Hepatocyte (in vitro differentiated cells): ENCODE measurements at regions not wholly inside any gene's neighbourhood (a gene's known extent, or its start where the extent isn't known, plus 50 kb on each side); places are given as distances from the start of the nearest gene placed in this dataset.

ENCODE experiments used
- DNase-seq: peaks from one replicate; pipeline ENCODE4 v3.0.0-alpha.2; 2016; ENCODE audit warnings: low spot score
- H2AFZ ChIP-seq: fragments of 200-600 bp; sonication (generic); 2 replicates; pipeline ENCODE4 v1.6.0; 2016; ENCODE audit warnings: antibody characterized with exemption, mild to moderate bottlenecking
- H3K27ac ChIP-seq: fragments of 200-600 bp; sonication (generic); 2 replicates; pipeline ENCODE4 v1.5.1; 2016; ENCODE audit warnings: mild to moderate bottlenecking
- H3K27me3 ChIP-seq: fragments of 200-600 bp; sonication (generic); 2 replicates; pipeline ENCODE4 v1.6.1; 2016
- H3K36me3 ChIP-seq: fragments of 200-600 bp; sonication (generic); replicated peaks from 2 replicates; pipeline ENCODE4 v1.5.1; 2016; ENCODE audit warnings: low read depth; ENCODE audit not compliant: insufficient read depth
- H3K4me1 ChIP-seq: fragments of 200-600 bp; sonication (generic); 2 replicates; pipeline ENCODE4 v1.5.1; 2016; ENCODE audit warnings: mild to moderate bottlenecking, moderate library complexity; ENCODE audit not compliant: insufficient read depth
- H3K4me2 ChIP-seq: fragments of 200-600 bp; sonication (generic); 2 replicates; pipeline ENCODE4 v1.6.0; 2016
- H3K4me3 ChIP-seq: fragments of 200-600 bp; sonication (generic); 2 replicates; pipeline ENCODE4 v1.5.1; 2016; ENCODE audit warnings: mild to moderate bottlenecking
- H3K79me2 ChIP-seq: fragments of 200-600 bp; sonication (generic); 2 replicates; pipeline ENCODE4 v1.6.0; 2017; ENCODE audit warnings: mild to moderate bottlenecking
- H3K9me2 ChIP-seq: fragments of 200-600 bp; sonication (generic); replicated peaks from 2 replicates; pipeline ENCODE4 v1.6.0; 2017; ENCODE audit warnings: mild to moderate bottlenecking; ENCODE audit not compliant: insufficient read depth
- H3K9me3 ChIP-seq: fragments of 200-600 bp; sonication (generic); 2 replicates; pipeline ENCODE4 v1.5.1; 2016; ENCODE audit warnings: low read depth, mild to moderate bottlenecking
- H4K20me1 ChIP-seq: fragments of 200-600 bp; sonication (generic); 2 replicates; pipeline ENCODE4 v1.6.0; 2016; ENCODE audit warnings: mild to moderate bottlenecking; ENCODE audit not compliant: insufficient read depth, poor library complexity, severe bottlenecking
- EZH2 ChIP-seq: fragments of 200-600 bp; sonication (generic); IDR thresholded peaks from 2 replicates; pipeline ENCODE4 v1.6.1; 2016; ENCODE audit warnings: antibody characterized with exemption, mild to moderate bottlenecking, borderline replicate concordance
- EZH2phosphoT487 ChIP-seq: fragments of 200-600 bp; sonication (generic); IDR thresholded peaks from one replicate; pipeline ENCODE4 v1.6.1; 2018; ENCODE audit warnings: antibody characterized with exemption, mild to moderate bottlenecking, low read depth, moderate library complexity; ENCODE audit not compliant: unreplicated experiment, severe bottlenecking
- WGBS: methylation state at CpG from one replicate; pipeline ENCODE4 v1.1.6; 2016; ENCODE audit warnings: low lambda C conversion rate; ENCODE audit errors: missing lambda C conversion rate; 5-methylcytosine and 5-hydroxymethylcytosine counted together
- TF ChIP-seq, protein P1 (sequence below): fragments of 200-600 bp; sonication (generic); IDR thresholded peaks from 2 replicates; pipeline ENCODE4 v1.5.1; 2016; ENCODE audit warnings: antibody characterized with exemption, mild to moderate bottlenecking; ENCODE audit not compliant: poor library complexity

DNA sequence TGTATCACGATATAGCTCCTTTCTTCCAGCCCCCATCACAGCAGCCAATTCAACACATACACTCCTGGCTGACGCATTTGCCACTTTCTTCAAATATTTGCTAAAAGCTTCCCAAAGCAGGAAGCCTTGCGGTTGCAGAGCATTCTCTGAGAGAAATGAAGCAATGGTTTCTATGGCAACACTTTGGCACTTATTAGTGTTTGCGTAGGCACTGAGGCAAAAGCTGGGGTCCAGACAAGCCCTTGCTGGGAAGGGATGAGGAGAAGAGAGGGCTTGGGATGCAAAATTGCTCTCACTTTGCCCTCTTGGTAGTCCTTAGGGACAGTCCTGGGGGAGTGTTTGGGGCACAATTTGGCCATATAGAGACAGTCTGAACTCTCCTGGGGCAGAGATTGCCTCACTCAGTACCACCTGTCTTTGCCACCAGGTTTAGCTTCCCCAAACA, 55.0 kb upstream of the PAK3 start:
- no peak overlapping the region for H2AFZ ChIP-seq
- no peak overlapping the region for H3K27ac ChIP-seq
- H4K20me1 ChIP-seq, result no peaks in the 10 kb centered on the region
- H3K4me3 ChIP-seq, result no peak overlapping the region
- WGBS, result 48% methylated on average over 4 of the region's 4 CpGs
- no peaks in the 10 kb centered on the region for H3K9me3 ChIP-seq
- H3K27me3 ChIP-seq, result no peaks in the 10 kb centered on the region
- H3K4me1 ChIP-seq, result no peaks in the 10 kb centered on the region
- peak; percentile 29 for DNase-seq
- no peaks in the 10 kb centered on the region for H3K36me3 ChIP-seq
- no peak for TF ChIP-seq EZH2
- TF ChIP-seq, protein P1, sequence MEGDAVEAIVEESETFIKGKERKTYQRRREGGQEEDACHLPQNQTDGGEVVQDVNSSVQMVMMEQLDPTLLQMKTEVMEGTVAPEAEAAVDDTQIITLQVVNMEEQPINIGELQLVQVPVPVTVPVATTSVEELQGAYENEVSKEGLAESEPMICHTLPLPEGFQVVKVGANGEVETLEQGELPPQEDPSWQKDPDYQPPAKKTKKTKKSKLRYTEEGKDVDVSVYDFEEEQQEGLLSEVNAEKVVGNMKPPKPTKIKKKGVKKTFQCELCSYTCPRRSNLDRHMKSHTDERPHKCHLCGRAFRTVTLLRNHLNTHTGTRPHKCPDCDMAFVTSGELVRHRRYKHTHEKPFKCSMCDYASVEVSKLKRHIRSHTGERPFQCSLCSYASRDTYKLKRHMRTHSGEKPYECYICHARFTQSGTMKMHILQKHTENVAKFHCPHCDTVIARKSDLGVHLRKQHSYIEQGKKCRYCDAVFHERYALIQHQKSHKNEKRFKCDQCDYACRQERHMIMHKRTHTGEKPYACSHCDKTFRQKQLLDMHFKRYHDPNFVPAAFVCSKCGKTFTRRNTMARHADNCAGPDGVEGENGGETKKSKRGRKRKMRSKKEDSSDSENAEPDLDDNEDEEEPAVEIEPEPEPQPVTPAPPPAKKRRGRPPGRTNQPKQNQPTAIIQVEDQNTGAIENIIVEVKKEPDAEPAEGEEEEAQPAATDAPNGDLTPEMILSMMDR, result no peak
- H3K79me2 ChIP-seq, result no peaks in the 10 kb centered on the region
- H3K4me2 ChIP-seq, result no peak overlapping the region
- no peaks in the 10 kb centered on the region for H3K9me2 ChIP-seq

DNA sequence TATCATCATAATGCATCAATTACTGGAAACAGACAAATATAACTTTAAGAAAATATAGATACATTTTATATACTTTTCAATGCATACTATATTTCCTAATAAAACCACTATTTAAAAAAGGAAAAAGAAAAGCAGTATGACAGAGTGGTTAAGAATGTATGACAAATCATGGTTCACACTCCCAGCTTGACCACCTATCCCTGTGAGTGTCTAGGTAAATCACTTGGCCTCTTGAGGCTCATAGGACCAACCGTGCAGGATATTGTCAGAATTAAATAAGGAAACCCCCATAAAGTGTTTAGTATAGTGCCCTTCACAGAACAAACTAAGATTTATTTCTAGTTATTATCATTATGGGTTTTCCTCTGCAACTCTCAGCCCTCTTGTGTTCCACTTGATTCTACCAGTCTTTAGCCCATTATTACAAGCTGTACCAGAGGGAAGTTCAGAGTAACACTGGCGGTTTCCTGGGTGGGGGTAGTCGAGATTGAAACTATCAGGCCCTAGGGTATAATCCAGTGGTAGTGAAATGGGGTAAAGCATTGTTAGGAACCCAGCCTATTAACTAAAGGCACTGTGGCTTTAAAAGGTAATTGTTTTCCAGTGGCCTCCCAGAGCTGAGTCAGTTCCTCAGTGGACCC, 55.5 kb upstream of the PAK3 start:
- Histone ChIP-seq H3K27ac (no peak overlapping the region), H3K4me3 (no peak overlapping the region), H3K9me3 (no peaks in the 10 kb centered on the region), H3K79me2 (no peaks in the 10 kb centered on the region), H3K4me2 (no peak overlapping the region), H3K27me3 (no peaks in the 10 kb centered on the region), H2AFZ (no peak overlapping the region), H3K9me2 (no peaks in the 10 kb centered on the region), H3K36me3 (no peaks in the 10 kb centered on the region), H3K4me1 (no peaks in the 10 kb centered on the region), H4K20me1 (no peaks in the 10 kb centered on the region)
- no peak for DNase-seq
- WGBS, result 65% methylated on average over 3 of the region's 3 CpGs
- TF ChIP-seq, protein P1, result no peak

DNA sequence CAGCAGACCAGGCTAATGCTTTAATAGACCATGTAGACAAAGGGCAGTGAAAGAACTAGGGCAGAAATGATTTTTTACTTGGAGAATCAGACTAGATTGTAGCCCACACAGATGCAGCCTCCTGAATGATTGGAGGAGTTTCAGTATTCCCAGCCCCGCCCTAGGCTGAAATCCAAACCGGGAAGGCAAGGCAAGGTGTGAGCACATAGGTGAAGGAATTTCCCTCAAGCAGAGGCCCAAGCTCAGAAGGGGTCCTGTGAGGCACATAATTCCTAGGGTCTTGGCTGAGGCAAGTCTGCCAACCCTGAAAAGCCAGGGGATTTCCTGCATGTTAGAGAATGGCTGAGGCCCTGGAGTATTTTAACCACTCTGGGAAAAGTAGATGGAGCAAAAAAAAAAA, 56.4 kb upstream of the PAK3 start:
- H4K20me1 ChIP-seq, result no peaks in the 10 kb centered on the region
- no peaks in the 10 kb centered on the region for H3K79me2 ChIP-seq
- DNase-seq, result no peak
- H3K4me3 ChIP-seq, result no peak overlapping the region
- TF ChIP-seq, protein P1, result no peak
- TF ChIP-seq EZH2phosphoT487 (no peak), EZH2 (no peak)
- no peaks in the 10 kb centered on the region for H3K9me2 ChIP-seq
- no peak overlapping the region for H3K27ac ChIP-seq
- 55% methylated on average over 2 of the region's 2 CpGs for WGBS
- H2AFZ ChIP-seq, result no peak overlapping the region
- no peaks in the 10 kb centered on the region for H3K36me3 ChIP-seq
- H3K27me3 ChIP-seq, result no peaks in the 10 kb centered on the region
- H3K4me1 ChIP-seq, result no peaks in the 10 kb centered on the region
- H3K4me2 ChIP-seq, result no peak overlapping the region
- H3K9me3 ChIP-seq, result no peaks in the 10 kb centered on the region

DNA sequence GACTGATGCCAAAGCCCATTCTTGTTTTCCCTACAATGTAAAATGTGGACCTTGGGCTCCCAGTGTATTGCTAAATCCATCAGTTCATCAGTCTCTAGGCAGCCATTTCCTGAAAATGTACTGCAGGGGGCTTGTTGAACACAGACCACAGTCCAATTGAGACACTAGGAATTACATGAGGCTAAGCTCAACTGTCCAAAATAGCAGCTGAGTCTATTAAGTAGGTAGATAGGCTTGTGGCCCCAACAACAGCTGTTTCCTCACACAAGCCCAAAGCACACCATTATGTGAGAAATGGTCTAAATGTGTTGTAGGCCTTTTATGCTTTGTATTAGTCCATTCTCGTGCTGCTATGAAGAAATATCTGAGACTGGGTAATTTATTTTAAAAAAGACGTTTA, 60.0 kb upstream of the PAK3 start:
- WGBS, result 65% methylated on average over 2 of the region's 2 CpGs
- Histone ChIP-seq H3K4me1 (no peaks in the 10 kb centered on the region), H3K4me3 (no peak overlapping the region), H3K9me3 (no peaks in the 10 kb centered on the region), H3K9me2 (no peaks in the 10 kb centered on the region), H4K20me1 (no peaks in the 10 kb centered on the region), H3K27ac (no peak overlapping the region), H3K79me2 (no peaks in the 10 kb centered on the region), H3K27me3 (no peaks in the 10 kb centered on the region), H3K4me2 (no peak overlapping the region), H2AFZ (no peak overlapping the region), H3K36me3 (no peaks in the 10 kb centered on the region)
- DNase-seq, result no peak
- no peak for TF ChIP-seq EZH2
- TF ChIP-seq, protein P1, result no peak
- no peak for TF ChIP-seq EZH2phosphoT487
